NB4 (cell line): ENCODE measurements at regions not wholly inside any gene's neighbourhood (a gene's known extent, or its start where the extent isn't known, plus 50 kb on each side); places are given as distances from the start of the nearest gene placed in this dataset.

Experiments used
- DNase-seq: peaks from one replicate; pipeline ENCODE4 v3.0.0; 2010; ENCODE audit warnings: low read depth
- H3K4me3 ChIP-seq: one replicate; pipeline ENCODE4 v1.5.1; 2011; ENCODE audit warnings: mild to moderate bottlenecking, low read depth, low read length, moderate library complexity
- CTCF ChIP-seq: IDR thresholded peaks from one replicate; pipeline ENCODE4 v1.5.1; 2012; ENCODE audit warnings: low read depth, low read length
- MAX ChIP-seq: IDR thresholded peaks from 2 replicates; pipeline ENCODE4 v1.6.1; 2011; ENCODE audit warnings: low read depth, low read length
- MYC ChIP-seq: IDR thresholded peaks from 2 replicates; pipeline ENCODE4 v1.6.1; 2011; ENCODE audit warnings: low read depth, low read length
- POLR2A ChIP-seq: IDR thresholded peaks from 2 replicates; pipeline ENCODE4 v1.6.1; 2011; ENCODE audit warnings: mild to moderate bottlenecking; ENCODE audit not compliant: insufficient read length; ENCODE audit errors: extremely low read depth

- no peak for TF ChIP-seq MYC
- no peak for TF ChIP-seq MAX
- no peak for TF ChIP-seq POLR2A
- TF ChIP-seq CTCF = no peak
- no peak for DNase-seq
- H3K4me3 ChIP-seq = no peak overlapping the region
Measured at GRCh38 chr2:220015576-220015975, 388.1 kb downstream of the SLC4A3 start.

- DNase-seq = no peak
- H3K4me3 ChIP-seq = no peak overlapping the region
- TF ChIP-seq CTCF (no peak), POLR2A (no peak), MYC (no peak), MAX (no peak)
Measured at GRCh38 chr2:220025207-220025606, 397.8 kb downstream of the SLC4A3 start.

GRCh38 chr2:220029013-220029412, 401.6 kb downstream of the SLC4A3 start:
- no peak for DNase-seq
- TF ChIP-seq MYC = no peak
- TF ChIP-seq MAX = no peak
- no peak for TF ChIP-seq CTCF
- no peak for TF ChIP-seq POLR2A
- no peak overlapping the region for H3K4me3 ChIP-seq

GRCh38 chr2:220033546-220033945, 406.1 kb downstream of the SLC4A3 start:
- no peak for TF ChIP-seq MAX
- no peak for DNase-seq

GRCh38 chr2:220034426-220035130, 407.1 kb downstream of the SLC4A3 start:
- DNase-seq = no peak

More at GRCh38 chr2:220033546-220033945, 406.1 kb downstream of the SLC4A3 start:
- no peak overlapping the region for H3K4me3 ChIP-seq

More at GRCh38 chr2:220034426-220035130, 407.1 kb downstream of the SLC4A3 start:
- no peak overlapping the region for H3K4me3 ChIP-seq
- no peak for TF ChIP-seq POLR2A
- TF ChIP-seq CTCF = no peak
- no peak for TF ChIP-seq MYC
- no peak for TF ChIP-seq MAX
